GM06990 (cell line): ENCODE measurements at regions not wholly inside any gene's neighbourhood (a gene's known extent, or its start where the extent isn't known, plus 50 kb on each side); places are given as distances from the start of the nearest gene placed in this dataset.
"Not testable (repeated sequence)": the region's sequence is repeated elsewhere in the genome, so short reads cannot be mapped to it uniquely, and the experiment has no call there.

Source experiments
- DNase-seq: peaks from one replicate; pipeline ENCODE4 v3.0.0-alpha.2; 2011; ENCODE audit not compliant: insufficient read length; ENCODE audit errors: extremely low read depth
- H3K27me3 ChIP-seq: replicated peaks from 2 replicates; pipeline ENCODE4 v1.6.0; 2011; ENCODE audit warnings: low read length; ENCODE audit not compliant: control insufficient read depth, insufficient read depth
- H3K36me3 ChIP-seq: 2 replicates; pipeline ENCODE4 v1.5.1; 2011; ENCODE audit warnings: low read length; ENCODE audit not compliant: control insufficient read depth, insufficient read depth
- H3K4me3 ChIP-seq: replicated peaks from 2 replicates; pipeline ENCODE4 v1.5.1; 2011; ENCODE audit warnings: low read depth, mild to moderate bottlenecking, control low read depth, low read length

GRCh38 chr21:6154524-6155320, 4366.7 kb upstream of the TPTE start:
- not testable (repeated sequence) for H3K27me3 ChIP-seq, H3K36me3 ChIP-seq, DNase-seq, H3K4me3 ChIP-seq

GRCh38 chr21:6156712-6157389, 4364.5 kb upstream of the TPTE start:
- H3K36me3 ChIP-seq, H3K27me3 ChIP-seq, H3K4me3 ChIP-seq, DNase-seq: not testable (repeated sequence)

DNA sequence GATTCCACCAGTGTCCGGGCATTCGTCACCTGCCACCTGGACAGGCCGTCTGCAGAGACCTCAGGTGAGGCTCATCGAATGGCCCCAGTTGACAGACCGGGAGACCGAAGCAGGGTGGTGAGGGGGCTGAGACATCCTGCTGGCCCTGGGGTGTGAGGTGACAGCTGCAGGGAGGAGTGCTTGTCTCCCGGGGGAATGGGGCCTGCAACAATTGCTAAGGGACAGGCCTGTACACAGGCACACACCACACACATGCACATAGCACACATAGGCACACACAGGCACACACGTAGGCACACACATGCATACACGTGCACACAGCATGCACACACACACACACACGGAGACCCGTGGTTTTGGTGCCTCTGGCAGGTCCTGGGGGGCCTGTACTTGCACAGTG, 4363.9 kb upstream of the TPTE start:
- not testable (repeated sequence) for DNase-seq, H3K27me3 ChIP-seq, H3K4me3 ChIP-seq, H3K36me3 ChIP-seq

- DNase-seq, H3K27me3 ChIP-seq, H3K36me3 ChIP-seq, H3K4me3 ChIP-seq: not testable (repeated sequence)
Measured at GRCh38 chr21:6158171-6158570, 4363.2 kb upstream of the TPTE start.
